ENCODE measurements at regions not wholly inside any gene's neighbourhood (a gene's known extent, or its start where the extent isn't known, plus 50 kb on each side); places are given as distances from the start of the nearest gene placed in this dataset.
"Not testable (repeated sequence)": the region's sequence is repeated elsewhere in the genome, so short reads cannot be mapped to it uniquely, and the experiment has no call there.

DNA sequence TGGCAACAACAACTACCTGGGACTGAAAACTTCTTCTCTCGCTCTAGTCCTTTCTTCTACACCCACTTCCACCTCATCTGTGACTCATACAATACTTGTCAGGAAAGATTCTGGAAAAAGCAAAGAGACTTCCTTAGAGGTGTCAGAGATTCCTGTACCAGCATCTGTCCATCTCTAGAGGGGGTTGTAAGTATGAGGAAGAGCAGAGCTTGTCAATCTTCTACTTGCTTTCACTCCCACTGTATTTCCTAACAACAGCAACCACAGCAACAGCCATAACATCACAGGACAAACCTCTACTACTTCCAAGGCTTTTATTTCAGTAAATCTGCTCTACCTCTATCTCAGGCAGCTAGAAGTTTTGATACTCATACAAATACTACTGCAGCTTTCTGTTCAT is 1479.5 kb downstream of the RPIA start:
- Histone ChIP-seq H2AFZ (ENCODE audit: low read length) (peak overlapping the region; percentile 61; the same call in 1 of the 2 replicates), H3K4me1 (ENCODE audit: insufficient read depth, low read length, poor library complexity, severe bottlenecking) (peaks cover 35% of the 10 kb centered on the region), H3K4me2 (ENCODE audit: low read length) (0 out of 2 replicates have a peak overlapping the region, but pooled peaks have one; percentile 23), H3K27ac (ENCODE audit: low read depth, low read length, poor library complexity, severe bottlenecking) (peak overlapping the region; percentile 72)
- H3K9me3 ChIP-seq (ENCODE audit: low read length); H3K79me2 ChIP-seq (ENCODE audit: insufficient read depth, low read depth, low read length); BruUV-seq (replicated peaks); CTCF ChIA-PET (ENCODE audit: unreplicated experiment); H3K36me3 ChIP-seq (ENCODE audit: insufficient read depth, low read length); H4K20me1 ChIP-seq (ENCODE audit: insufficient read depth, low read length); H3K4me3 ChIP-seq (ENCODE audit: low read depth, low read length, poor library complexity, severe bottlenecking); H3K9me2 ChIP-seq (ENCODE audit: insufficient read depth, low read length); POLR2A ChIA-PET: not testable (repeated sequence)
- TF ChIP-seq, protein P1, sequence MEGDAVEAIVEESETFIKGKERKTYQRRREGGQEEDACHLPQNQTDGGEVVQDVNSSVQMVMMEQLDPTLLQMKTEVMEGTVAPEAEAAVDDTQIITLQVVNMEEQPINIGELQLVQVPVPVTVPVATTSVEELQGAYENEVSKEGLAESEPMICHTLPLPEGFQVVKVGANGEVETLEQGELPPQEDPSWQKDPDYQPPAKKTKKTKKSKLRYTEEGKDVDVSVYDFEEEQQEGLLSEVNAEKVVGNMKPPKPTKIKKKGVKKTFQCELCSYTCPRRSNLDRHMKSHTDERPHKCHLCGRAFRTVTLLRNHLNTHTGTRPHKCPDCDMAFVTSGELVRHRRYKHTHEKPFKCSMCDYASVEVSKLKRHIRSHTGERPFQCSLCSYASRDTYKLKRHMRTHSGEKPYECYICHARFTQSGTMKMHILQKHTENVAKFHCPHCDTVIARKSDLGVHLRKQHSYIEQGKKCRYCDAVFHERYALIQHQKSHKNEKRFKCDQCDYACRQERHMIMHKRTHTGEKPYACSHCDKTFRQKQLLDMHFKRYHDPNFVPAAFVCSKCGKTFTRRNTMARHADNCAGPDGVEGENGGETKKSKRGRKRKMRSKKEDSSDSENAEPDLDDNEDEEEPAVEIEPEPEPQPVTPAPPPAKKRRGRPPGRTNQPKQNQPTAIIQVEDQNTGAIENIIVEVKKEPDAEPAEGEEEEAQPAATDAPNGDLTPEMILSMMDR (conservative IDR thresholded peaks at IDR 0.05; ENCODE audit: low read length): peak; percentile 56
- peak; percentile 52 for DNase-seq (ENCODE audit: low spot score)
- intact Hi-C loops (cut with micrococcal nuclease; ENCODE audit: unreplicated experiment): loop anchor here (5.0 to 10.0 kb wide), 2 partner anchors 51 to 136 kb away; no protein-coding TSS in a partner anchor

DNA sequence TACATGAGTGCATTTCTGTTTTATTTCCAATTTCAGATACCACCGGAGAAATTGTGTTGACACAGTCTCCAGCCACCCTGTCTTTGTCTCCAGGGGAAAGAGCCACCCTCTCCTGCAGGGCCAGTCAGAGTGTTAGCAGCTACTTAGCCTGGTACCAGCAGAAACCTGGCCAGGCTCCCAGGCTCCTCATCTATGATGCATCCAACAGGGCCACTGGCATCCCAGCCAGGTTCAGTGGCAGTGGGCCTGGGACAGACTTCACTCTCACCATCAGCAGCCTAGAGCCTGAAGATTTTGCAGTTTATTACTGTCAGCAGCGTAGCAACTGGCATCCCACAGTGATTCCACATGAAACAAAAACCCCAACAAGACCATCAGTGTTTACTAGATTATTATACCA is 1481.6 kb downstream of the RPIA start:
- CTCF ChIA-PET (ENCODE audit: unreplicated experiment); BruUV-seq (replicated peaks): not testable (repeated sequence)
- intact Hi-C loops (cut with micrococcal nuclease; ENCODE audit: unreplicated experiment): loop anchor here (5.0 to 10.0 kb wide), 2 partner anchors 49 to 138 kb away; no protein-coding TSS in a partner anchor

DNA sequence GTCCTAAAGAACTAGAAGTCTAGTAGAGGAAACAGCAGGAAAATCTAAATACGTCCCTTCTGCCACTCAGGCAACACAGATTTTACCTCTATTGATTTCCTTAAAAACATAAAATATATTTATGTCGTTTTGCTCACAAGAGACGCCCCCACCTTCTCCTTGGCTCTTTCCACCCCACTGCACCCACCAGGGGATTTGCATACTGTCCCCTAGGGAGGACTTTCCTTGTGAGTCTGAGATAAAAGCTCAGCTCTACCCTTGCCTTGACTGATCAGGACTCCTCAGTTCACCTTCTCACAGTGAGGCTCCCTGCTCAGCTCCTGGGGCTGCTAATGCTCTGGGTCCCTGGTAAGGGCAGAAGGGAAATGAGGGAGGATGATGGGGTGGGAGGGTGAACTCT is 1488.1 kb downstream of the RPIA start:
- intact Hi-C loops (cut with micrococcal nuclease; ENCODE audit: unreplicated experiment): loop anchor here (10.0 kb wide), 1 partner anchor 145 kb away; no protein-coding TSS in a partner anchor
- H3K9me2 ChIP-seq (ENCODE audit: insufficient read depth, low read length); POLR2A ChIA-PET; DNase-seq (ENCODE audit: low spot score); BruUV-seq (replicated peaks); H3K9me3 ChIP-seq (ENCODE audit: low read length); H3K79me2 ChIP-seq (ENCODE audit: insufficient read depth, low read depth, low read length); H2AFZ ChIP-seq (ENCODE audit: low read length); H4K20me1 ChIP-seq (ENCODE audit: insufficient read depth, low read length); CTCF ChIA-PET (ENCODE audit: unreplicated experiment); H3K36me3 ChIP-seq (ENCODE audit: insufficient read depth, low read length): not testable (repeated sequence)
- H3K4me3 ChIP-seq (ENCODE audit: low read depth, low read length, poor library complexity, severe bottlenecking): peak overlapping the region; percentile 51
- H3K4me2 ChIP-seq (ENCODE audit: low read length): peak overlapping the region; percentile 51
- H3K4me1 ChIP-seq (ENCODE audit: insufficient read depth, low read length, poor library complexity, severe bottlenecking): peaks cover 30% of the 10 kb centered on the region
- H3K27ac ChIP-seq (ENCODE audit: low read depth, low read length, poor library complexity, severe bottlenecking): peak overlapping the region; percentile 79

More for the DNA sequence above, 1481.6 kb downstream of the RPIA start:
- Histone ChIP-seq H3K27ac (ENCODE audit: low read depth, low read length, poor library complexity, severe bottlenecking) (peak overlapping the region; percentile 72), H3K4me2 (ENCODE audit: low read length) (peak overlapping the region; percentile 58), H3K4me1 (ENCODE audit: insufficient read depth, low read length, poor library complexity, severe bottlenecking) (peaks cover 38% of the 10 kb centered on the region), H3K4me3 (ENCODE audit: low read depth, low read length, poor library complexity, severe bottlenecking) (peak overlapping the region; percentile 41)
- not testable (repeated sequence) for DNase-seq (ENCODE audit: low spot score); H3K36me3 ChIP-seq (ENCODE audit: insufficient read depth, low read length); H3K9me2 ChIP-seq (ENCODE audit: insufficient read depth, low read length); H3K9me3 ChIP-seq (ENCODE audit: low read length); H3K79me2 ChIP-seq (ENCODE audit: insufficient read depth, low read depth, low read length); H4K20me1 ChIP-seq (ENCODE audit: insufficient read depth, low read length); H2AFZ ChIP-seq (ENCODE audit: low read length)
- POLR2A ChIA-PET: interaction anchor here (1.7 kb wide), 1 partner anchor 20 kb away, joined by 4 read pairs; no protein-coding TSS in a partner anchor

DNA sequence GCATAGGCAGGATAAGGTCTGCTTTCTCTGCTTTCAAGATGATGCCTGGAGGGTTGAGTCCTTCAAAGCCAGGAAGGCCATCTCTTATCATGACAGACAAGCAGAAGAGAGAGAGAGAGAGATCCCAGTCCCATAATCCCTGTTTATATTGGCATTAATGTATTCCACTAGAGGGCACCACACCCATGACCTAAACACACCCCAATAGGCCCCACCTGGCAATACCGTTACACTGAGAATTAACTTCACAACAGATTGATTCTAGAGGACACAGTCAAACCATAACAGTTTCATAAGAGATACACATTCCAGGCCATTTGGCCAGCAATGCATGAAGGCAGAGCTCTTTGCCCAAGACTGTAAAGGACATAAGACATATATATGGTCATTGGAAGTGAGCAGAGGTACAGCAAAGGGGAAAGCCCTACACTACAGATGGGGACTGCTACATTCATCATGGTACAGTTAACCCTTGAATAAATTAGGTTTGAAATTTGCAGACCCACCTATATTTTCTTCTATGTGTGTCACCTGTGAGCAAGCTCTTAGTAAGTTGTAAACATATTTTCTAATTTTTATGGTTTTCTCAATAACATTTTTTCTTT is 1516.1 kb downstream of the RPIA start:
- no TSS peak for BruUV-seq (replicated peaks)
- intact Hi-C loops (cut with micrococcal nuclease; ENCODE audit: unreplicated experiment): no loop called here

More for the DNA sequence above, 1516.1 kb downstream of the RPIA start:
- TF ChIP-seq EZH2phosphoT487 (IDR thresholded peaks at IDR 0.05; ENCODE audit: borderline replicate concordance, low read depth, low read length): no peak
- TF ChIP-seq, protein P1 (conservative IDR thresholded peaks at IDR 0.05; ENCODE audit: low read length): peak; percentile 85
- ChIA-PET POLR2A (interaction anchor here (0.5 kb wide), 1 partner anchor 14 kb away, joined by 3 read pairs; no protein-coding TSS in a partner anchor), CTCF (ENCODE audit: unreplicated experiment) (interaction anchor here (0.9 to 1.0 kb wide), 2 partner anchors 9 to 14 kb away, joined by 3 read pairs; no protein-coding TSS in a partner anchor)
- Histone ChIP-seq H3K79me2 (ENCODE audit: insufficient read depth, low read depth, low read length) (no peaks in the 10 kb centered on the region), H4K20me1 (ENCODE audit: insufficient read depth, low read length) (no peaks in the 10 kb centered on the region), H3K9me2 (ENCODE audit: insufficient read depth, low read length) (no peaks in the 10 kb centered on the region), H3K4me1 (ENCODE audit: insufficient read depth, low read length, poor library complexity, severe bottlenecking) (peaks cover 42% of the 10 kb centered on the region), H3K27ac (ENCODE audit: low read depth, low read length, poor library complexity, severe bottlenecking) (peak overlapping the region; percentile 5), H3K4me2 (ENCODE audit: low read length) (peak overlapping the region; percentile 7; the same call in 1 of the 2 replicates), H2AFZ (ENCODE audit: low read length) (peak overlapping the region; percentile 65; the same call in 1 of the 2 replicates), H3K36me3 (ENCODE audit: insufficient read depth, low read length) (peaks cover 6% of the 10 kb centered on the region), H3K9me3 (ENCODE audit: low read length) (0 out of 2 replicates have a peak, but pooled peaks cover 9% of the 10 kb centered on the region), H3K4me3 (ENCODE audit: low read depth, low read length, poor library complexity, severe bottlenecking) (no peak overlapping the region)
- peak; percentile 86 for DNase-seq (ENCODE audit: low spot score)
